Endothelial cell of umbilical vein (primary cell): ENCODE measurements at regions not wholly inside any gene's neighbourhood (a gene's known extent, or its start where the extent isn't known, plus 50 kb on each side); places are given as distances from the start of the nearest gene placed in this dataset.

Experiments used
- BruUV-seq: library from RNA; stranded (reverse); fragments of 400-500 nt; replicated peaks from 2 replicates; lab custom pipeline; 2021; lab: Mats Ljungman, UMichigan
- CTCF ChIA-PET: fragments of 300-600, 350-600 bp; sonication (Branson Sonifier 250); formaldehyde crosslinking; loops from one replicate; lab custom pipeline; 2021; ENCODE audit warnings: antibody characterized with exemption, inconsistent platforms; lab: Charles Lee
- POLR2A ChIA-PET: fragments of 300-600, 350-600 bp; sonication (Branson Sonifier 250); formaldehyde crosslinking; loops from one replicate; lab custom pipeline; 2021; ENCODE audit warnings: antibody characterized with exemption, inconsistent platforms; lab: Charles Lee
- DNase-seq: peaks from one replicate; pipeline ENCODE4 v3.0.0-alpha.2; 2011; ENCODE audit warnings: low read depth, low spot score
- FAIRE-seq: peaks from 2 replicates; lab custom pipeline; 2011; peaks lifted over from hg19 to GRCh38; lab: Jason Lieb, UNC
- H2AFZ ChIP-seq: 2 replicates; pipeline ENCODE4 v1.6.0; 2012; ENCODE audit warnings: low read depth, low read length, control low read depth, inconsistent platforms
- H3K27ac ChIP-seq: 2 replicates; pipeline ENCODE4 v1.5.1; 2011; ENCODE audit warnings: low read depth, mild to moderate bottlenecking, control low read depth, low read length, moderate library complexity; ENCODE audit not compliant: insufficient read depth
- H3K27me3 ChIP-seq, 2 experiments: 2 replicates each; pipeline versions ENCODE4 v1.6.0 to v1.6.1; 2011; ENCODE audit warnings: low read length in 2 of 2, mixed read lengths in 1 of 2; ENCODE audit not compliant: control insufficient read depth in 2 of 2, insufficient read depth in 2 of 2
- H3K36me3 ChIP-seq, 2 experiments: 2 replicates in 1 of 2; 3 replicates in 1 of 2; pipeline ENCODE4 v1.5.1; 2011; ENCODE audit warnings: low read length in 2 of 2, mild to moderate bottlenecking in 1 of 2, moderate library complexity in 1 of 2; ENCODE audit not compliant: control insufficient read depth in 2 of 2, insufficient read depth in 2 of 2; ENCODE audit errors: extremely low read depth in 1 of 2
- H3K4me1 ChIP-seq: 3 replicates; pipeline ENCODE4 v1.5.1; 2011; ENCODE audit warnings: mild to moderate bottlenecking, low read length; ENCODE audit not compliant: control insufficient read depth, insufficient read depth; ENCODE audit errors: extremely low read depth
- H3K4me2 ChIP-seq: 2 replicates; pipeline ENCODE4 v1.6.1; 2011; ENCODE audit warnings: low read length, control low read depth, mixed read lengths; ENCODE audit not compliant: insufficient read depth
- H3K4me3 ChIP-seq, 3 experiments: fragments of 200-600 bp in 1 of 3; sonication (generic), shearing (Covaris generic) in 1 of 3; replicated peaks in 1 of 3; 2 replicates each; pipeline ENCODE4 v1.5.1; 2011 to 2016; ENCODE audit warnings: control low read depth in 3 of 3, low read length in 3 of 3, mild to moderate bottlenecking in 2 of 3, inconsistent platforms in 1 of 3, low read depth in 1 of 3, moderate library complexity in 1 of 3; ENCODE audit not compliant: insufficient read depth in 1 of 3
- H3K79me2 ChIP-seq: 2 replicates; pipeline ENCODE4 v1.6.0; 2012; ENCODE audit warnings: low read length, inconsistent platforms; ENCODE audit not compliant: control insufficient read depth, insufficient read depth
- H3K9ac ChIP-seq: replicated peaks from 2 replicates; pipeline ENCODE3; 2011; ENCODE audit warnings: low read length, control low read depth; ENCODE audit not compliant: insufficient read depth; ENCODE audit errors: extremely low read depth
- H3K9me1 ChIP-seq: replicated peaks from 3 replicates; pipeline ENCODE4 v1.6.0; 2011; ENCODE audit warnings: mild to moderate bottlenecking, low read length; ENCODE audit not compliant: control insufficient read depth, insufficient read depth; ENCODE audit errors: extremely low read depth
- H3K9me3 ChIP-seq: replicated peaks from 2 replicates; pipeline ENCODE4 v1.5.1; 2012; ENCODE audit warnings: low read length, inconsistent platforms; ENCODE audit not compliant: control insufficient read depth, insufficient read depth
- H4K20me1 ChIP-seq: replicated peaks from 2 replicates; pipeline ENCODE3; 2011; ENCODE audit warnings: mild to moderate bottlenecking, low read length; ENCODE audit not compliant: control insufficient read depth, insufficient read depth; ENCODE audit errors: extremely low read depth
- EZH2 ChIP-seq: IDR thresholded peaks from 2 replicates; pipeline ENCODE4 v1.6.1; 2012; ENCODE audit warnings: borderline replicate concordance, low read depth, mild to moderate bottlenecking, moderate library complexity, low read length, inconsistent platforms; ENCODE audit not compliant: severe bottlenecking
- FOS ChIP-seq: IDR thresholded peaks from 2 replicates; pipeline ENCODE4 v1.6.1; 2011; ENCODE audit warnings: mild to moderate bottlenecking, low read length, moderate library complexity, borderline replicate concordance; ENCODE audit not compliant: insufficient read depth
- GATA2 ChIP-seq: IDR thresholded peaks from 2 replicates; pipeline ENCODE4 v1.7.0; 2011; ENCODE audit warnings: low read depth, mild to moderate bottlenecking, moderate library complexity, mixed read lengths, low read length; ENCODE audit not compliant: insufficient read length, insufficient read depth
- JUN ChIP-seq: IDR thresholded peaks from 2 replicates; pipeline ENCODE4 v1.6.1; 2011; ENCODE audit warnings: borderline replicate concordance, low read depth; ENCODE audit not compliant: insufficient read length, insufficient read depth
- MYC ChIP-seq: IDR thresholded peaks from one replicate; pipeline ENCODE4 v1.6.1; 2011; ENCODE audit warnings: mild to moderate bottlenecking, low read depth, low read length
- POLR2A ChIP-seq: IDR thresholded peaks from 2 replicates; pipeline ENCODE4 v1.6.1; 2012; ENCODE audit warnings: low read depth, mild to moderate bottlenecking, control low read depth, low read length
- POLR2AphosphoS5 ChIP-seq: IDR thresholded peaks from 2 replicates; pipeline ENCODE4 v1.6.1; 2012; ENCODE audit warnings: low read depth, mild to moderate bottlenecking, control low read depth, low read length, moderate library complexity; ENCODE audit not compliant: insufficient read depth
- dilution Hi-C: fragments of 300-500 bp; cut with MboI; formaldehyde crosslinking; loops from one replicate; pipeline ENCODE4 v1.15.0; 2019; ENCODE audit warnings: low sequenced_read_pairs; ENCODE audit not compliant: extremely low pct_ligation_motif_present
- intact Hi-C: fragments of 100-400 bp; cut with micrococcal nuclease; formaldehyde crosslinking; loops from one replicate; pipeline ENCODE4 v1.10.0; 2022
- TF ChIP-seq, protein P1 (sequence below): IDR thresholded peaks from 2 replicates; pipeline ENCODE4 v1.6.1; 2011; ENCODE audit not compliant: insufficient read depth, insufficient read length
- TF ChIP-seq, protein P2 (sequence below), 2 donors: IDR thresholded peaks; 1 replicate in 1 of 2; 2 replicates in 1 of 2; pipeline ENCODE4 v1.5.1; 2011; ENCODE audit warnings: low read length in 2 of 2, mild to moderate bottlenecking in 2 of 2, moderate library complexity in 2 of 2, control low read depth in 1 of 2, inconsistent platforms in 1 of 2, low read depth in 1 of 2; ENCODE audit not compliant: insufficient read depth in 1 of 2; ENCODE audit errors: extremely low read depth in 1 of 2

- Histone ChIP-seq H3K9ac (no peak overlapping the region), H2AFZ (no peak overlapping the region), H3K4me1 (no peaks in the 10 kb centered on the region), H3K27ac (no peak overlapping the region), H3K4me3 (no peak overlapping the region), H3K36me3 (no peaks in the 10 kb centered on the region), H3K4me2 (no peak overlapping the region), H4K20me1 (no peaks in the 10 kb centered on the region), H3K27me3 (no peaks in the 10 kb centered on the region), H3K79me2 (no peaks in the 10 kb centered on the region), H3K9me1 (no peaks in the 10 kb centered on the region), H3K9me3 (no peaks in the 10 kb centered on the region)
- POLR2A ChIA-PET = no interaction called here
- DNase-seq (no peak), FAIRE-seq (no peak)
- CTCF ChIA-PET = no interaction called here
- TF ChIP-seq GATA2 = no peak
- TF ChIP-seq JUN = no peak
- TF ChIP-seq, protein P1, sequence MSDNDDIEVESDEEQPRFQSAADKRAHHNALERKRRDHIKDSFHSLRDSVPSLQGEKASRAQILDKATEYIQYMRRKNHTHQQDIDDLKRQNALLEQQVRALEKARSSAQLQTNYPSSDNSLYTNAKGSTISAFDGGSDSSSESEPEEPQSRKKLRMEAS = no peak
- TF ChIP-seq FOS = no peak
- TF ChIP-seq POLR2A = no peak
- TF ChIP-seq POLR2AphosphoS5 = no peak
- TF ChIP-seq, protein P2, sequence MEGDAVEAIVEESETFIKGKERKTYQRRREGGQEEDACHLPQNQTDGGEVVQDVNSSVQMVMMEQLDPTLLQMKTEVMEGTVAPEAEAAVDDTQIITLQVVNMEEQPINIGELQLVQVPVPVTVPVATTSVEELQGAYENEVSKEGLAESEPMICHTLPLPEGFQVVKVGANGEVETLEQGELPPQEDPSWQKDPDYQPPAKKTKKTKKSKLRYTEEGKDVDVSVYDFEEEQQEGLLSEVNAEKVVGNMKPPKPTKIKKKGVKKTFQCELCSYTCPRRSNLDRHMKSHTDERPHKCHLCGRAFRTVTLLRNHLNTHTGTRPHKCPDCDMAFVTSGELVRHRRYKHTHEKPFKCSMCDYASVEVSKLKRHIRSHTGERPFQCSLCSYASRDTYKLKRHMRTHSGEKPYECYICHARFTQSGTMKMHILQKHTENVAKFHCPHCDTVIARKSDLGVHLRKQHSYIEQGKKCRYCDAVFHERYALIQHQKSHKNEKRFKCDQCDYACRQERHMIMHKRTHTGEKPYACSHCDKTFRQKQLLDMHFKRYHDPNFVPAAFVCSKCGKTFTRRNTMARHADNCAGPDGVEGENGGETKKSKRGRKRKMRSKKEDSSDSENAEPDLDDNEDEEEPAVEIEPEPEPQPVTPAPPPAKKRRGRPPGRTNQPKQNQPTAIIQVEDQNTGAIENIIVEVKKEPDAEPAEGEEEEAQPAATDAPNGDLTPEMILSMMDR (IDR thresholded peaks at IDR 0.05; ENCODE audit: extremely low read depth in 1 of 2, insufficient read depth in 1 of 2, low read depth in 1 of 2, low read length in 2 of 2) = no peak
- no peak for TF ChIP-seq EZH2
- no peak for TF ChIP-seq MYC
- dilution Hi-C loops = no loop called here
- intact Hi-C loops = no loop called here
- BruUV-seq = no TSS peak
Measured at GRCh38 chr12:38411426-38411825, 94.9 kb downstream of the ALG10B start.
